Smooth muscle cell (in vitro differentiated cells): ENCODE measurements at regions not wholly inside any gene's neighbourhood (a gene's known extent, or its start where the extent isn't known, plus 50 kb on each side); places are given as distances from the start of the nearest gene placed in this dataset.
A peak's percentile ranks its signal among the peaks of the same experiment; 100 is the strongest.
"Not testable (repeated sequence)": the region's sequence is repeated elsewhere in the genome, so short reads cannot be mapped to it uniquely, and the experiment has no call there.

Experiments
- DNase-seq: peaks from one replicate; lab custom pipeline; 2025; ENCODE audit not compliant: unreplicated experiment; lab: John Stamatoyannopoulos, UW
- H2AFZ ChIP-seq: fragments of 200-600 bp; sonication (generic); 2 replicates; pipeline ENCODE4 v1.6.0; 2016; ENCODE audit warnings: antibody characterized with exemption, low read depth, mild to moderate bottlenecking
- H3F3A ChIP-seq: fragments of 200-600 bp; sonication (generic); 2 replicates; pipeline ENCODE4 v1.6.0; 2017; ENCODE audit warnings: antibody characterized with exemption, low read depth
- H3K27ac ChIP-seq: fragments of 200-600 bp; sonication (generic); 2 replicates; pipeline ENCODE4 v1.5.1; 2016; ENCODE audit warnings: low read depth, mild to moderate bottlenecking
- H3K27me3 ChIP-seq: fragments of 200-600 bp; sonication (generic); 2 replicates; pipeline ENCODE4 v1.6.1; 2016; ENCODE audit warnings: low read depth, mild to moderate bottlenecking
- H3K36me3 ChIP-seq: fragments of 200-600 bp; sonication (generic); 2 replicates; pipeline ENCODE4 v1.5.1; 2016; ENCODE audit warnings: low read depth
- H3K4me1 ChIP-seq: fragments of 200-600 bp; sonication (generic); 2 replicates; pipeline ENCODE4 v1.5.1; 2016; ENCODE audit warnings: low read depth
- H3K4me2 ChIP-seq: fragments of 200-600 bp; sonication (generic); 2 replicates; pipeline ENCODE4 v1.6.0; 2016; ENCODE audit warnings: mild to moderate bottlenecking
- H3K4me3 ChIP-seq: fragments of 200-600 bp; sonication (generic); 2 replicates; pipeline ENCODE4 v1.5.1; 2016; ENCODE audit warnings: mild to moderate bottlenecking
- H3K79me2 ChIP-seq: fragments of 200-600 bp; sonication (generic); 2 replicates; pipeline ENCODE4 v1.6.0; 2016; ENCODE audit warnings: low read depth, mild to moderate bottlenecking
- H3K9ac ChIP-seq: fragments of 200-600 bp; sonication (generic); 2 replicates; pipeline ENCODE4 v1.6.0; 2016; ENCODE audit warnings: low read depth
- H3K9me3 ChIP-seq: fragments of 200-600 bp; sonication (generic); replicated peaks from 2 replicates; pipeline ENCODE4 v1.5.1; 2016; ENCODE audit warnings: low read depth
- H4K20me1 ChIP-seq: fragments of 200-600 bp; sonication (generic); 2 replicates; pipeline ENCODE4 v1.6.0; 2016; ENCODE audit warnings: low read depth
- CTCF ChIP-seq: fragments of 200-600 bp; sonication (generic); IDR thresholded peaks from 2 replicates; pipeline ENCODE4 v1.5.1; 2017; ENCODE audit warnings: borderline replicate concordance, mild to moderate bottlenecking, antibody characterized with exemption; ENCODE audit not compliant: insufficient read depth, poor library complexity, severe bottlenecking
- WGBS: methylation state at CpG from one replicate; pipeline ENCODE4 v1.1.7; 2016; ENCODE audit warnings: low lambda C conversion rate; 5-methylcytosine and 5-hydroxymethylcytosine counted together

- H3K79me2 ChIP-seq, H3K36me3 ChIP-seq, H3K4me3 ChIP-seq, H3K9ac ChIP-seq, H3K4me1 ChIP-seq, H2AFZ ChIP-seq, H3K4me2 ChIP-seq, H3K27me3 ChIP-seq, H3K9me3 ChIP-seq, DNase-seq, H4K20me1 ChIP-seq, H3F3A ChIP-seq, H3K27ac ChIP-seq: not testable (repeated sequence)
- 97% methylated on average over 7 of the region's 7 CpGs for WGBS
Observed at GRCh38 chr2:37722971-37723370, 51.5 kb upstream of the CDC42EP3 start.

- Histone ChIP-seq H3K9me3 (no peaks in the 10 kb centered on the region), H3K9ac (no peak overlapping the region), H3K4me2 (no peak overlapping the region), H3K27me3 (no peaks in the 10 kb centered on the region), H3K79me2 (no peaks in the 10 kb centered on the region), H3K4me3 (no peak overlapping the region), H3K27ac (no peak overlapping the region), H3K36me3 (no peaks in the 10 kb centered on the region), H3K4me1 (no peaks in the 10 kb centered on the region), H2AFZ (no peak overlapping the region), H4K20me1 (no peaks in the 10 kb centered on the region), H3F3A (peaks cover 2% of the 10 kb centered on the region)
- WGBS: 46% methylated on average over 1 of the region's 1 CpG
- no peak for DNase-seq
- TF ChIP-seq CTCF: no peak
Observed at GRCh38 chr2:37730037-37730818, 58.8 kb upstream of the CDC42EP3 start.

- not testable (repeated sequence) for H4K20me1 ChIP-seq, H3K4me2 ChIP-seq, H3K4me1 ChIP-seq, DNase-seq, H3K27ac ChIP-seq, H3K9ac ChIP-seq, H3K36me3 ChIP-seq, H3K79me2 ChIP-seq, H3K4me3 ChIP-seq, H3F3A ChIP-seq, H2AFZ ChIP-seq, H3K9me3 ChIP-seq, H3K27me3 ChIP-seq
Observed at GRCh38 chr2:37732412-37732811, 61.0 kb upstream of the CDC42EP3 start.

GRCh38 chr2:37733251-37733650 lies 61.8 kb upstream of the CDC42EP3 start:
- Histone ChIP-seq H3K36me3 (no peaks in the 10 kb centered on the region), H3F3A (peaks cover 8% of the 10 kb centered on the region), H3K27ac (no peak overlapping the region), H3K4me1 (peaks cover 1% of the 10 kb centered on the region), H4K20me1 (no peaks in the 10 kb centered on the region), H3K9me3 (no peaks in the 10 kb centered on the region), H3K27me3 (no peaks in the 10 kb centered on the region), H2AFZ (no peak overlapping the region), H3K79me2 (no peaks in the 10 kb centered on the region), H3K9ac (no peak overlapping the region), H3K4me3 (no peak overlapping the region), H3K4me2 (no peak overlapping the region)
- TF ChIP-seq CTCF: no peak
- no peak for DNase-seq
- WGBS: 97% methylated on average over 2 of the region's 2 CpGs

- H3K27me3 ChIP-seq, H3K27ac ChIP-seq, H3K9me3 ChIP-seq, H3K9ac ChIP-seq, H3K36me3 ChIP-seq, H3K4me1 ChIP-seq, H3K4me3 ChIP-seq, H3K79me2 ChIP-seq, H3K4me2 ChIP-seq, H2AFZ ChIP-seq, H3F3A ChIP-seq, H4K20me1 ChIP-seq, DNase-seq: not testable (repeated sequence)
Observed at GRCh38 chr2:37733955-37734354, 62.5 kb upstream of the CDC42EP3 start.

- not testable (repeated sequence) for H3K27me3 ChIP-seq, H3K4me3 ChIP-seq, H4K20me1 ChIP-seq, H3K4me1 ChIP-seq, H3K9me3 ChIP-seq, H3K79me2 ChIP-seq, H3K36me3 ChIP-seq, H2AFZ ChIP-seq, DNase-seq, H3F3A ChIP-seq
- Histone ChIP-seq H3K4me2 (peak overlapping the region; percentile 48), H3K9ac (peak overlapping the region; percentile 13), H3K27ac (peak overlapping the region; percentile 75)
- 42% methylated on average over 8 of the region's 8 CpGs for WGBS
Observed at GRCh38 chr2:37734891-37735523, 63.6 kb upstream of the CDC42EP3 start.

GRCh38 chr2:37735524-37735910 lies 64.1 kb upstream of the CDC42EP3 start:
- not testable (repeated sequence) for H3K79me2 ChIP-seq, H3K27me3 ChIP-seq, H4K20me1 ChIP-seq, H3K4me3 ChIP-seq, DNase-seq, H3K36me3 ChIP-seq, H3K9me3 ChIP-seq, H3K4me1 ChIP-seq, H3F3A ChIP-seq, H2AFZ ChIP-seq
- peak overlapping the region; percentile 75 for H3K27ac ChIP-seq
- H3K4me2 ChIP-seq: peak overlapping the region; percentile 48
- H3K9ac ChIP-seq: peak overlapping the region; percentile 13
